ENCODE measurements at regions not wholly inside any gene's neighbourhood (a gene's known extent, or its start where the extent isn't known, plus 50 kb on each side); places are given as distances from the start of the nearest gene placed in this dataset.

DNA sequence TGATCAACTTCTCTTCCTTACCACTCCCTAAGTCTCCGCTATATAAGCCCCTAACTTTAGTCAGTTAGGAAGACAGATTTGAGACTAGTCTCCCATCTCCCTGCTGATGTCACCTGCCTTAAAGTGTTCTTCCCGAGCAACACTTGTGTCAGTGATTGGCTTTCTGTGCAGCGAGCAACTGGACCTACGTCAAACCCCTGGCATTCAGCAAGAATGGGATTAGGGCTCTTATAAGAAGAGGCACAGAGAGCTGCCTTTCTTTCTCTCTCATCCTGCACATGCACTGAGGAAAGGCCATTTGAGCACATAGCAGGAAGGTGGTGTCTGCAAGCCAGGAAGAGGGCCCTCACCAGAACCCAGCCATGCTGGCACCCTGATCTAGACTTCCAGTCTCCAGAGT, 116.6 kb upstream of the THY1 start:
- Histone ChIP-seq H3K9ac (no peak overlapping the region), H3K4me2 (ENCODE audit: unreplicated experiment) (no peak overlapping the region), H3K36me3 (ENCODE audit: low read depth) (no peaks in the 10 kb centered on the region), H3K27me3 (replicated peaks; ENCODE audit: insufficient read depth) (peaks cover 15% of the 10 kb centered on the region), H3K9me2 (ENCODE audit: insufficient read depth) (no peaks in the 10 kb centered on the region), H4K20me1 (ENCODE audit: insufficient read depth) (no peaks in the 10 kb centered on the region), H3K4me3 (no peak overlapping the region), H2AFZ (no peak overlapping the region), H3K4me1 (ENCODE audit: insufficient read depth) (peaks cover 7% of the 10 kb centered on the region; the same call in 1 of the 2 replicates), H3F3A (ENCODE audit: insufficient read depth) (no peaks in the 10 kb centered on the region), H3K27ac (no peak overlapping the region), H3K79me2 (ENCODE audit: insufficient read depth) (no peaks in the 10 kb centered on the region), H3K9me3 (ENCODE audit: low read depth) (no peaks in the 10 kb centered on the region)
- in situ Hi-C loops (cut with MboI) = no loop called here
- TF ChIP-seq EZH2phosphoT487 (IDR thresholded peaks at IDR 0.05; ENCODE audit: insufficient read depth, low read depth) = no peak
- no peak for TF ChIP-seq EZH2 (IDR thresholded peaks at IDR 0.05; ENCODE audit: insufficient read depth, poor library complexity, severe bottlenecking)
- DNase-seq = no peak
- 73 to 79% methylated on average over 4 of the region's 4 CpGs for WGBS, 2 experiments (ENCODE audit: low coverage in 1 of 2, low lambda C conversion rate in 2 of 2, missing lambda C conversion rate in 2 of 2)

GRCh38 chr11:119538753-119539152, 115.8 kb upstream of the THY1 start:
- peaks cover 7% of the 10 kb centered on the region; the same call in 1 of the 2 replicates for H3K4me1 ChIP-seq (ENCODE audit: insufficient read depth)
- no peak overlapping the region for H3K27ac ChIP-seq
- no peak overlapping the region for H3K4me2 ChIP-seq (ENCODE audit: unreplicated experiment)
- peaks cover 14% of the 10 kb centered on the region for H3K27me3 ChIP-seq (replicated peaks; ENCODE audit: insufficient read depth)
- no peaks in the 10 kb centered on the region for H4K20me1 ChIP-seq (ENCODE audit: insufficient read depth)
- H3F3A ChIP-seq (ENCODE audit: insufficient read depth) = no peaks in the 10 kb centered on the region
- H3K9ac ChIP-seq = no peak overlapping the region
- in situ Hi-C loops (cut with MboI) = no loop called here
- DNase-seq = peak; percentile 61
- WGBS, 2 experiments (ENCODE audit: low coverage in 1 of 2, low lambda C conversion rate in 2 of 2, missing lambda C conversion rate in 2 of 2) = 83 to 89% methylated on average over 2 of the region's 2 CpGs
- no peaks in the 10 kb centered on the region for H3K9me3 ChIP-seq (ENCODE audit: low read depth)
- H3K36me3 ChIP-seq (ENCODE audit: low read depth) = no peaks in the 10 kb centered on the region
- TF ChIP-seq EZH2phosphoT487 (IDR thresholded peaks at IDR 0.05; ENCODE audit: insufficient read depth, low read depth) (no peak), EZH2 (IDR thresholded peaks at IDR 0.05; ENCODE audit: insufficient read depth, poor library complexity, severe bottlenecking) (no peak)
- H2AFZ ChIP-seq = no peak overlapping the region
- no peaks in the 10 kb centered on the region for H3K9me2 ChIP-seq (ENCODE audit: insufficient read depth)
- no peaks in the 10 kb centered on the region for H3K79me2 ChIP-seq (ENCODE audit: insufficient read depth)
- no peak overlapping the region for H3K4me3 ChIP-seq

- WGBS, 2 experiments (ENCODE audit: low coverage in 1 of 2, low lambda C conversion rate in 2 of 2, missing lambda C conversion rate in 2 of 2) = 43 to 50% methylated on average over 12 of the region's 12 CpGs
- H3K27ac ChIP-seq = no peak overlapping the region
- H3K4me3 ChIP-seq = no peak overlapping the region
- no peak overlapping the region for H3K4me2 ChIP-seq (ENCODE audit: unreplicated experiment)
- H3K9me2 ChIP-seq (ENCODE audit: insufficient read depth) = no peaks in the 10 kb centered on the region
- no peaks in the 10 kb centered on the region for H3F3A ChIP-seq (ENCODE audit: insufficient read depth)
- no peak for TF ChIP-seq EZH2phosphoT487 (IDR thresholded peaks at IDR 0.05; ENCODE audit: insufficient read depth, low read depth)
- TF ChIP-seq EZH2 (IDR thresholded peaks at IDR 0.05; ENCODE audit: insufficient read depth, poor library complexity, severe bottlenecking) = no peak
- H3K9ac ChIP-seq = no peak overlapping the region
- no peaks in the 10 kb centered on the region for H3K9me3 ChIP-seq (ENCODE audit: low read depth)
- in situ Hi-C loops (cut with MboI) = no loop called here
- H2AFZ ChIP-seq = no peak overlapping the region
- peaks cover 7% of the 10 kb centered on the region; the same call in 1 of the 2 replicates for H3K4me1 ChIP-seq (ENCODE audit: insufficient read depth)
- peaks cover 14% of the 10 kb centered on the region for H3K27me3 ChIP-seq (replicated peaks; ENCODE audit: insufficient read depth)
- H4K20me1 ChIP-seq (ENCODE audit: insufficient read depth) = no peaks in the 10 kb centered on the region
- DNase-seq = no peak
- no peaks in the 10 kb centered on the region for H3K79me2 ChIP-seq (ENCODE audit: insufficient read depth)
- H3K36me3 ChIP-seq (ENCODE audit: low read depth) = no peaks in the 10 kb centered on the region
Measured at GRCh38 chr11:119537306-119538253, 114.6 kb upstream of the THY1 start.

GRCh38 chr11:119536801-119537200, 113.8 kb upstream of the THY1 start:
- in situ Hi-C loops (cut with MboI) = no loop called here
- Histone ChIP-seq H3K27me3 (replicated peaks; ENCODE audit: insufficient read depth) (peaks cover 17% of the 10 kb centered on the region), H3K4me1 (ENCODE audit: insufficient read depth) (peaks cover 7% of the 10 kb centered on the region; the same call in 1 of the 2 replicates), H3K36me3 (ENCODE audit: low read depth) (no peaks in the 10 kb centered on the region), H3F3A (ENCODE audit: insufficient read depth) (no peaks in the 10 kb centered on the region), H3K4me3 (no peak overlapping the region), H3K9ac (no peak overlapping the region), H3K9me2 (ENCODE audit: insufficient read depth) (no peaks in the 10 kb centered on the region), H3K27ac (no peak overlapping the region), H2AFZ (no peak overlapping the region), H4K20me1 (ENCODE audit: insufficient read depth) (no peaks in the 10 kb centered on the region), H3K79me2 (ENCODE audit: insufficient read depth) (no peaks in the 10 kb centered on the region), H3K9me3 (ENCODE audit: low read depth) (no peaks in the 10 kb centered on the region), H3K4me2 (ENCODE audit: unreplicated experiment) (no peak overlapping the region)
- WGBS, 2 experiments (ENCODE audit: low coverage in 1 of 2, low lambda C conversion rate in 2 of 2, missing lambda C conversion rate in 2 of 2) = 54 to 58% methylated on average over 6 of the region's 6 CpGs
- TF ChIP-seq EZH2phosphoT487 (IDR thresholded peaks at IDR 0.05; ENCODE audit: insufficient read depth, low read depth) (no peak), EZH2 (IDR thresholded peaks at IDR 0.05; ENCODE audit: insufficient read depth, poor library complexity, severe bottlenecking) (no peak)
- DNase-seq = no peak
